Activated naive CD4-positive, alpha-beta T cell treated with anti-CD3 and anti-CD28 coated beads for 36 hours (primary cell): ENCODE measurements at regions not wholly inside any gene's neighbourhood (a gene's known extent, or its start where the extent isn't known, plus 50 kb on each side); places are given as distances from the start of the nearest gene placed in this dataset.

Experiments
- CTCF ChIA-PET: fragments of 350-600 bp; sonication (Branson Sonifier 250); formaldehyde crosslinking; loops from one replicate; lab custom pipeline; 2021; ENCODE audit warnings: antibody characterized with exemption; lab: Charles Lee
- DNase-seq: peaks from one replicate; pipeline ENCODE4 v3.0.0-alpha.2; 2020
- H3K27ac Mint-ChIP-seq: one replicate; pipeline ENCODE4 v1.8.0; 2021; ENCODE audit warnings: mild to moderate bottlenecking, mixed read lengths
- H3K27me3 Mint-ChIP-seq: one replicate; pipeline ENCODE4 v1.8.0; 2021; ENCODE audit warnings: low read depth, mixed read lengths
- H3K36me3 Mint-ChIP-seq: one replicate; pipeline ENCODE4 v1.8.0; 2021; ENCODE audit warnings: low read depth, mixed read lengths
- H3K4me1 Mint-ChIP-seq: one replicate; pipeline ENCODE4 v1.8.0; 2021; ENCODE audit warnings: low read depth, mixed read lengths
- H3K4me3 Mint-ChIP-seq: one replicate; pipeline ENCODE4 v1.8.0; 2021; ENCODE audit warnings: mild to moderate bottlenecking, moderate library complexity, mixed read lengths
- H3K9me3 Mint-ChIP-seq: one replicate; pipeline ENCODE4 v1.8.0; 2021; ENCODE audit warnings: mixed read lengths
- intact Hi-C: fragments of 100-400 bp; cut with micrococcal nuclease; formaldehyde crosslinking; loops from one replicate; pipeline ENCODE4 v1.15.1; 2023

- DNase-seq, result no peak
- H3K27ac Mint-ChIP-seq, result no peak overlapping the region
- no peak overlapping the region for H3K4me3 Mint-ChIP-seq
- peaks cover 6% of the 10 kb centered on the region for H3K27me3 Mint-ChIP-seq
- H3K4me1 Mint-ChIP-seq, result no peaks in the 10 kb centered on the region
- intact Hi-C loops, result no loop called here
- CTCF ChIA-PET, result no interaction called here
- H3K36me3 Mint-ChIP-seq, result no peaks in the 10 kb centered on the region
- H3K9me3 Mint-ChIP-seq, result no peaks in the 10 kb centered on the region
These were observed 480.7 kb upstream of the THBS1 start for GRCh38 chr15:39100106-39100660.

- no peak overlapping the region for H3K4me3 Mint-ChIP-seq
- peaks cover 6% of the 10 kb centered on the region for H3K27me3 Mint-ChIP-seq
- no peaks in the 10 kb centered on the region for H3K9me3 Mint-ChIP-seq
- H3K36me3 Mint-ChIP-seq, result no peaks in the 10 kb centered on the region
- intact Hi-C loops, result no loop called here
- no peak overlapping the region for H3K27ac Mint-ChIP-seq
- DNase-seq, result no peak
- no peaks in the 10 kb centered on the region for H3K4me1 Mint-ChIP-seq
- CTCF ChIA-PET, result no interaction called here
These were observed 478.4 kb upstream of the THBS1 start for GRCh38 chr15:39102431-39102830.

DNA sequence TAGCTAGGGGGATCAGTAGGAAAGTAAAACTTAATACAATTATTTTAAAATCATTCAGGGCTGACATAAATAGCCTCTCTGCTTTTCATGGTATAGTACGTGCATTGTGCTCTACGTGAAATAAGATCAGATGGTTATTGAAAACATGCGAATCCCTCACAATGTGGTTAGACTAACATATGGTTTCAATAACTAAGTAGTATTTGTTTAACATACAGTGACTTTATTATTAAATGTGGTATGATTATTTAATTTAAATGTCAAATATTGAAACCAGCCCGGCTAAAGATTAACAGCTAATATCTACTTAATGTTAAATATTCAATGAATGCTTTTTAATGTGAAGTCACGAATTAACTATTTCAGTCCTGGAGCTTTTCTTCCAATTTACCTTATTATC lies 473.9 kb upstream of the THBS1 start:
- Mint-ChIP-seq H3K27ac (no peak overlapping the region), H3K36me3 (no peaks in the 10 kb centered on the region), H3K9me3 (no peaks in the 10 kb centered on the region), H3K27me3 (peaks cover 6% of the 10 kb centered on the region), H3K4me3 (no peak overlapping the region), H3K4me1 (no peaks in the 10 kb centered on the region)
- DNase-seq, result no peak
- CTCF ChIA-PET, result no interaction called here
- intact Hi-C loops, result no loop called here

DNA sequence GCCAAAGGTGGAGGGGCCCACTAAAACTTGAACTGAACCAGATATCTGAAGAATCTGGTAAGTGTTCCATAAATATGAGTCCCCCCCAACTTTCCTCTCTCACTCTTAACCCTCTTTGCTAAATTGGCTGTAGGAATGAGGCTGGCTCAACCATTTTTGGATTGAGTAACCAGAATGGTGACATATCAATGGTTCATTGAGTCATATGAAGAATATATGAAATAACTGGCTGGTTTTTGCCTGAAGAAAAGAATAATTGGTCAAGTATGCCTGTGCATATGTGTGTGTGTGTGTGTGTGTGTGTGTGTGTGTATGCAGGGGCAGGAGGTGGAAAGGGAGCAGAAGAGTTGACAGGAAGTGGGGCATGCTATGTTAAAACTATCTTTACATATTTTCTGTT lies 472.9 kb upstream of the THBS1 start:
- no peaks in the 10 kb centered on the region for H3K36me3 Mint-ChIP-seq
- CTCF ChIA-PET, result interaction anchor here (0.6 kb wide), 1 partner anchor 58 kb away, joined by 3 read pairs; no protein-coding TSS in a partner anchor
- no peak overlapping the region for H3K4me3 Mint-ChIP-seq
- no peak overlapping the region for H3K27ac Mint-ChIP-seq
- DNase-seq, result no peak
- H3K27me3 Mint-ChIP-seq, result peaks cover 10% of the 10 kb centered on the region
- H3K9me3 Mint-ChIP-seq, result no peaks in the 10 kb centered on the region
- no peaks in the 10 kb centered on the region for H3K4me1 Mint-ChIP-seq
- intact Hi-C loops, result no loop called here

DNA sequence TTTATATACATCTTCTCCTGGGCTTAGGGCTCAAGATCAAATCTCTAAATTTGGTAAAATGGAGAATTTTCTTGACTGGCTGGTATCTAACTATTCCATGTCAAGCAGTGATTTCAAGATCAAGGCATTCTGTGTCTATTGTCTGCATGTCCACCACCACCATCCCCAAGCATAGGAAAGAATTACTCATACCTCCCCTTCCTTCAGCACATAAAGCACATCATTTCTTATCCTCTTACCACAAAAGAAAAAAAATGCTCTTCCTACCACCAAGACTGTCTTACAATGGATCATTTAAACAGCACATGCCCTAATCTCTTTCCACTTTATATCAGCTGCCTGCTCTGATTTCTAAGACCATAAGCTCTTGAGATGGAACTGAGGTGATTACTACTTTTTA lies 470.5 kb upstream of the THBS1 start:
- intact Hi-C loops, result no loop called here
- no peak overlapping the region for H3K4me3 Mint-ChIP-seq
- CTCF ChIA-PET, result no interaction called here
- H3K4me1 Mint-ChIP-seq, result no peaks in the 10 kb centered on the region
- peaks cover 10% of the 10 kb centered on the region for H3K27me3 Mint-ChIP-seq
- H3K9me3 Mint-ChIP-seq, result no peaks in the 10 kb centered on the region
- H3K27ac Mint-ChIP-seq, result no peak overlapping the region
- H3K36me3 Mint-ChIP-seq, result no peaks in the 10 kb centered on the region
- DNase-seq, result no peak

GRCh38 chr15:39110746-39111145 lies 470.1 kb upstream of the THBS1 start:
- H3K9me3 Mint-ChIP-seq, result no peaks in the 10 kb centered on the region
- H3K27me3 Mint-ChIP-seq, result peaks cover 10% of the 10 kb centered on the region
- H3K4me3 Mint-ChIP-seq, result no peak overlapping the region
- CTCF ChIA-PET, result no interaction called here
- H3K36me3 Mint-ChIP-seq, result no peaks in the 10 kb centered on the region
- no peak for DNase-seq
- intact Hi-C loops, result no loop called here
- no peaks in the 10 kb centered on the region for H3K4me1 Mint-ChIP-seq
- H3K27ac Mint-ChIP-seq, result no peak overlapping the region

GRCh38 chr15:39113741-39114140 lies 467.1 kb upstream of the THBS1 start:
- no peak overlapping the region for H3K27ac Mint-ChIP-seq
- no peaks in the 10 kb centered on the region for H3K36me3 Mint-ChIP-seq
- peaks cover 22% of the 10 kb centered on the region for H3K27me3 Mint-ChIP-seq
- CTCF ChIA-PET, result no interaction called here
- DNase-seq, result no peak
- peaks cover 7% of the 10 kb centered on the region for H3K9me3 Mint-ChIP-seq
- H3K4me3 Mint-ChIP-seq, result no peak overlapping the region
- no peaks in the 10 kb centered on the region for H3K4me1 Mint-ChIP-seq
- intact Hi-C loops, result no loop called here

GRCh38 chr15:39114690-39115378 lies 466.0 kb upstream of the THBS1 start:
- Mint-ChIP-seq H3K27me3 (peaks cover 22% of the 10 kb centered on the region), H3K4me3 (no peak overlapping the region), H3K36me3 (no peaks in the 10 kb centered on the region), H3K27ac (no peak overlapping the region), H3K9me3 (peaks cover 7% of the 10 kb centered on the region), H3K4me1 (no peaks in the 10 kb centered on the region)
- intact Hi-C loops, result no loop called here
- DNase-seq, result no peak
- CTCF ChIA-PET, result no interaction called here

DNA sequence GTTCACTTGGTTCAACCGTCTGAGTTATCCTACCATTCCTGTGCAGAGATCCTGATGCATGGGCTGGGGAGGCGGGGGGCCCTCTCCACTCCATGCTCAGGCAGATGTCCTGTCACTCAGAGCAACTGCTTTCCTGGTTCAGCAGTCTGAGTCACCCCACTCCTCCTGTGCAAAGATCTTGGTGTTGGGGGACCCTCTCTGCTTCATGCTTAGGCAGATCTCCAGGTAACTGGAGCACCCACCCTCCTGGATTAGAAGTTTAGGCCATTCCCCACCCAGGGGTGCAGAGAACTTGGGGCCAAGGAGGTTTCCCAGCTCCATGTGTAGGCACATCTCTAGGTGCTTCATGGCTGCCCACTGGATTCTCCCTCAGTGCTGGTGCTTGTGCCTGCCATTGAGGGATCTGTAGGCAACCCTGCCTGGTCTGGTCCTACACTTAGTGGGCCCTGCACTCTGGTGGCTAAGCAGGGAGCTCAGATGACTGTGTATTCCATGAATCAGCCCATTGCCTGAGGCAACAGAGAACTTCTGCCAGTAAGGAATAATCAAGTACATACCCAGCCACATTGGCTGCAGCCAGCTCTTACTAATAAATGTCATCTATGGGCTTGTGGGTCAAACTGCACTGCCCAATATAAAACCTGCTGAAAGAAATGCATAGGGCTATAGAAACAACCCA lies 465.4 kb upstream of the THBS1 start:
- Mint-ChIP-seq H3K4me3 (no peak overlapping the region), H3K9me3 (peaks cover 7% of the 10 kb centered on the region), H3K27ac (no peak overlapping the region), H3K27me3 (peaks cover 19% of the 10 kb centered on the region), H3K36me3 (no peaks in the 10 kb centered on the region), H3K4me1 (no peaks in the 10 kb centered on the region)
- DNase-seq, result no peak
- CTCF ChIA-PET, result no interaction called here
- intact Hi-C loops, result no loop called here

DNA sequence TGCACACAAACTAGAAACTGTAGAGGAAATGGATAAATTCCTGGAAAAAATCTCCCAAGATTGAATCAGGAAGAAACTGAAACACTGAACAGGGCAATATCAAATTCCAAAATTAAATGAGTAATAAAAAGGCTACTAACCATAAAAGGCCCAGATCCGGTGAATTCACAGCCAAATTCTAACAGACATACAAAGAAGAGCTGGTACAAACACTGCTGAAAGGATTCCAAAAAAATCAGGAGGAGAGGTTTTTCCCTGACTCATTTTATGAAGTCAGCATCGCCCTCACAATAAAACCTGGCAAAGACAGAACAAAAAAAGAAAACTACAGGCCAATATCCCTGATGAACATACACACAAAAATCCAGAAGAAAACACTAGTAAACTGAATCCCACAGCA lies 462.4 kb upstream of the THBS1 start:
- no peak for DNase-seq
- CTCF ChIA-PET, result no interaction called here
- Mint-ChIP-seq H3K27ac (no peak overlapping the region), H3K27me3 (peaks cover 12% of the 10 kb centered on the region), H3K9me3 (peaks cover 7% of the 10 kb centered on the region), H3K4me3 (no peak overlapping the region), H3K36me3 (no peaks in the 10 kb centered on the region), H3K4me1 (no peaks in the 10 kb centered on the region)
- intact Hi-C loops, result no loop called here

- H3K4me1 Mint-ChIP-seq, result no peaks in the 10 kb centered on the region
These were observed 456.7 kb upstream of the THBS1 start for GRCh38 chr15:39124155-39124552.

DNA sequence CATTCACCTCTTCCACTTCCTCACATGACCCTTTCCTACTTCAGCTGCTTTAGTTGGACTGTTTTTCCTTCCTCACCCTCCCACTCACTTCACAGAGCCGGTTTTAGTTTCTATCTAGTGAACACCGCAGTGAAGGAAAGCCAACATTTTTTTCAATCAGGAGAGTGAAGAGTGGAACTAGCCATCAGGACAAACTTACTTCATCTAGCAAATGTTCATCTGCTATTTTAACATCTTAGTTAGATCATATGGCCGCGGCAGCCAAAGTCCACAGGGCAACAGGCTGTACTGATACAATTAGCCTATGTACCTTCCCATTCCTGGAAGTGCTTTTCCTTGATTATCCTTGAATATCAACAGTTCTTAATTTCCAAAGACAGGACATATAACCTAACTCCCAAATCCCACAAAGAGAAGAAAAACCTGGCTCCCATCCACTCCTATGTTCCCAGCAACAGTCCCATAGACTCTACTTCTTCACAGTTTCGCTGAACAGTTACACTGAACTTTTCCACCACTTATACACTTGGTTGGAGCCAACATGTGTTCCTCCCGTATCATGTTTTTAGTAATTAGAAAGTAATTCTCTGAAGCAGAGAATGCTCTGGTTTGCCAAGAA lies 456.2 kb upstream of the THBS1 start:
- intact Hi-C loops, result loop anchor here (5.0 to 10.0 kb wide), 2 partner anchors 130 to 303 kb away; no protein-coding TSS in a partner anchor
- CTCF ChIA-PET, result interaction anchor here (0.6 to 1.1 kb wide), 3 partner anchors 441 to 632 kb away, joined by 4 to 9 read pairs (median 4); no protein-coding TSS in a partner anchor
- Mint-ChIP-seq H3K27ac (no peak overlapping the region), H3K36me3 (no peaks in the 10 kb centered on the region), H3K9me3 (no peaks in the 10 kb centered on the region), H3K4me3 (no peak overlapping the region), H3K27me3 (peaks cover 5% of the 10 kb centered on the region), H3K4me1 (no peaks in the 10 kb centered on the region)
- no peak for DNase-seq

More at GRCh38 chr15:39124155-39124552, 456.7 kb upstream of the THBS1 start:
- CTCF ChIA-PET, result no interaction called here
- Mint-ChIP-seq H3K4me3 (no peak overlapping the region), H3K27ac (no peak overlapping the region), H3K36me3 (no peaks in the 10 kb centered on the region), H3K9me3 (no peaks in the 10 kb centered on the region), H3K27me3 (peaks cover 5% of the 10 kb centered on the region)
- no peak for DNase-seq
- intact Hi-C loops, result loop anchor here (10.0 kb wide), 1 partner anchor 131 kb away; no protein-coding TSS in a partner anchor
